Fibroblast of the aortic adventitia (primary cell): ENCODE measurements at regions not wholly inside any gene's neighbourhood (a gene's known extent, or its start where the extent isn't known, plus 50 kb on each side); places are given as distances from the start of the nearest gene placed in this dataset.

ENCODE experiments used
- DNase-seq: peaks from one replicate; pipeline ENCODE4 v3.0.0-alpha.2; 2010; ENCODE audit warnings: low read depth
- H3K4me3 ChIP-seq: 2 replicates; pipeline ENCODE4 v1.5.1; 2011; ENCODE audit warnings: low read depth, mild to moderate bottlenecking, control low read depth, low read length, moderate library complexity
- CTCF ChIP-seq: IDR thresholded peaks from 2 replicates; pipeline ENCODE4 v1.5.1; 2011; ENCODE audit warnings: mild to moderate bottlenecking, low read length, control low read depth, inconsistent platforms; ENCODE audit not compliant: insufficient read depth

- no peak for DNase-seq
- no peak overlapping the region for H3K4me3 ChIP-seq
- TF ChIP-seq CTCF = no peak
These were observed 185.6 kb upstream of the PRSS58 start for GRCh38 chr7:142443216-142444010.

GRCh38 chr7:142442396-142442795 lies 184.5 kb upstream of the PRSS58 start:
- TF ChIP-seq CTCF = no peak
- no peak overlapping the region for H3K4me3 ChIP-seq
- DNase-seq = no peak

GRCh38 chr7:142440906-142441411 lies 183.1 kb upstream of the PRSS58 start:
- no peak for DNase-seq
- TF ChIP-seq CTCF = no peak
- H3K4me3 ChIP-seq = no peak overlapping the region

- DNase-seq = peak; percentile 70
- TF ChIP-seq CTCF = no peak
These were observed 182.5 kb upstream of the PRSS58 start for GRCh38 chr7:142440219-142440905.

GRCh38 chr7:142439739-142440138 lies 181.9 kb upstream of the PRSS58 start:
- TF ChIP-seq CTCF = no peak
- no peak overlapping the region for H3K4me3 ChIP-seq
- no peak for DNase-seq

More at GRCh38 chr7:142440219-142440905, 182.5 kb upstream of the PRSS58 start:
- H3K4me3 ChIP-seq = no peak overlapping the region

- DNase-seq = no peak
- no peak overlapping the region for H3K4me3 ChIP-seq
- TF ChIP-seq CTCF = no peak
These were observed 181.2 kb upstream of the PRSS58 start for GRCh38 chr7:142438923-142439515.
